ENCODE measurements at regions not wholly inside any gene's neighbourhood (a gene's known extent, or its start where the extent isn't known, plus 50 kb on each side); places are given as distances from the start of the nearest gene placed in this dataset.
A peak's percentile ranks its signal among the peaks of the same experiment; 100 is the strongest.

- H3K9me3 ChIP-seq (replicated peaks in 1 of 2; ENCODE audit: control insufficient read depth in 2 of 2, insufficient read depth in 1 of 2, low read depth in 1 of 2, low read length in 2 of 2), result no peaks in the 10 kb centered on the region
- no peak overlapping the region for H2BK120ac ChIP-seq (ENCODE audit: low read depth, low read length)
- no peak overlapping the region for H2AK5ac ChIP-seq (ENCODE audit: low read depth, low read length)
- H4K8ac ChIP-seq (ENCODE audit: low read depth, low read length), result no peak overlapping the region
- H3K9ac ChIP-seq (ENCODE audit: low read depth, low read length, poor library complexity), result no peak overlapping the region
- H3K4me2 ChIP-seq (ENCODE audit: insufficient read depth, low read length, poor library complexity, severe bottlenecking), result peak overlapping the region; percentile 24
- no peak overlapping the region for H2BK12ac ChIP-seq (ENCODE audit: low read length)
- H2BK15ac ChIP-seq (ENCODE audit: low read length), result no peak overlapping the region
- H3K4ac ChIP-seq (ENCODE audit: low read length), result no peak overlapping the region
- no peak overlapping the region for H2BK5ac ChIP-seq (ENCODE audit: low read length)
- H3K27me3 ChIP-seq (ENCODE audit: control insufficient read depth in 3 of 3, insufficient read depth in 3 of 3, low read depth in 1 of 3, low read length in 3 of 3), result no peaks in the 10 kb centered on the region
- no peak overlapping the region for H3K14ac ChIP-seq (ENCODE audit: low read length)
- no peak overlapping the region for H3K23ac ChIP-seq (ENCODE audit: low read depth, low read length, poor library complexity)
- H3K4me3 ChIP-seq (ENCODE audit: low read length in 2 of 2), result peak overlapping the region in 1 of 2 donors; percentile 50
- H3K36me3 ChIP-seq (replicated peaks in 1 of 2; ENCODE audit: control insufficient read depth in 2 of 2, insufficient read depth in 2 of 2, low read length in 2 of 2), result no peaks in the 10 kb centered on the region
- peak overlapping the region; percentile 72 for H3K27ac ChIP-seq (replicated peaks; ENCODE audit: low read length)
- WGBS, 2 donors (ENCODE audit: extremely low coverage in 2 of 2, insufficient read length in 2 of 2, insufficient replicate concordance in 1 of 2), result no CpG with 5 or more reads among the region's 4 CpGs
- H3K79me1 ChIP-seq (ENCODE audit: low read depth, low read length), result no peaks in the 10 kb centered on the region
- no peak overlapping the region for H3K18ac ChIP-seq (ENCODE audit: low read length)
- H4K91ac ChIP-seq (ENCODE audit: low read depth, low read length, poor library complexity), result no peak overlapping the region
- no peak overlapping the region for H2AFZ ChIP-seq (ENCODE audit: low read length)
- DNase-seq (ENCODE audit: low spot score), result peak; percentile 38
- H3K4me1 ChIP-seq (ENCODE audit: control insufficient read depth in 2 of 2, insufficient read depth in 1 of 2, low read depth in 1 of 2, low read length in 2 of 2), result peaks cover 2 to 46% of the 10 kb centered on the region in 2 donors
Observed at GRCh38 chr17:63151941-63152523, 186.0 kb downstream of the TANC2 start.

GRCh38 chr17:63153488-63153887 lies 187.5 kb downstream of the TANC2 start:
- peak overlapping the region; percentile 50 for H3K27ac ChIP-seq (replicated peaks; ENCODE audit: low read length)
- H3K79me1 ChIP-seq (ENCODE audit: low read depth, low read length), result no peaks in the 10 kb centered on the region
- DNase-seq (ENCODE audit: low spot score), result no peak
- WGBS, 2 donors (ENCODE audit: extremely low coverage in 2 of 2, insufficient read length in 2 of 2, insufficient replicate concordance in 1 of 2), result no CpG with 5 or more reads among the region's 1 CpG
- H3K4me2 ChIP-seq (ENCODE audit: insufficient read depth, low read length, poor library complexity, severe bottlenecking), result peak overlapping the region; percentile 26
- no peak overlapping the region for H2BK5ac ChIP-seq (ENCODE audit: low read length)
- H2AK5ac ChIP-seq (ENCODE audit: low read depth, low read length), result no peak overlapping the region
- H3K14ac ChIP-seq (ENCODE audit: low read length), result no peak overlapping the region
- no peaks in the 10 kb centered on the region for H3K27me3 ChIP-seq (ENCODE audit: control insufficient read depth in 3 of 3, insufficient read depth in 3 of 3, low read depth in 1 of 3, low read length in 3 of 3)
- peak overlapping the region in 1 of 2 donors; percentile 50 for H3K4me3 ChIP-seq (ENCODE audit: low read length in 2 of 2)
- H2BK120ac ChIP-seq (ENCODE audit: low read depth, low read length), result no peak overlapping the region
- no peaks in the 10 kb centered on the region for H3K9me3 ChIP-seq (replicated peaks in 1 of 2; ENCODE audit: control insufficient read depth in 2 of 2, insufficient read depth in 1 of 2, low read depth in 1 of 2, low read length in 2 of 2)
- H2AFZ ChIP-seq (ENCODE audit: low read length), result no peak overlapping the region
- H2BK15ac ChIP-seq (ENCODE audit: low read length), result no peak overlapping the region
- no peak overlapping the region for H3K9ac ChIP-seq (ENCODE audit: low read depth, low read length, poor library complexity)
- H4K8ac ChIP-seq (ENCODE audit: low read depth, low read length), result no peak overlapping the region
- H3K4ac ChIP-seq (ENCODE audit: low read length), result no peak overlapping the region
- peaks cover 2 to 41% of the 10 kb centered on the region in 2 donors for H3K4me1 ChIP-seq (ENCODE audit: control insufficient read depth in 2 of 2, insufficient read depth in 1 of 2, low read depth in 1 of 2, low read length in 2 of 2)
- H4K91ac ChIP-seq (ENCODE audit: low read depth, low read length, poor library complexity), result no peak overlapping the region
- no peak overlapping the region for H2BK12ac ChIP-seq (ENCODE audit: low read length)
- H3K36me3 ChIP-seq (replicated peaks in 1 of 2; ENCODE audit: control insufficient read depth in 2 of 2, insufficient read depth in 2 of 2, low read length in 2 of 2), result peaks cover 0 to 9% of the 10 kb centered on the region in 2 donors
- H3K23ac ChIP-seq (ENCODE audit: low read depth, low read length, poor library complexity), result no peak overlapping the region
- H3K18ac ChIP-seq (ENCODE audit: low read length), result no peak overlapping the region

GRCh38 chr17:63154586-63155244 lies 188.7 kb downstream of the TANC2 start:
- H2BK120ac ChIP-seq (ENCODE audit: low read depth, low read length), result no peak overlapping the region
- no peak overlapping the region for H3K18ac ChIP-seq (ENCODE audit: low read length)
- peaks cover 0 to 19% of the 10 kb centered on the region in 2 donors for H3K36me3 ChIP-seq (replicated peaks in 1 of 2; ENCODE audit: control insufficient read depth in 2 of 2, insufficient read depth in 2 of 2, low read length in 2 of 2)
- no peak overlapping the region for H3K4ac ChIP-seq (ENCODE audit: low read length)
- no peak overlapping the region for H3K4me2 ChIP-seq (ENCODE audit: insufficient read depth, low read length, poor library complexity, severe bottlenecking)
- no peak overlapping the region for H3K14ac ChIP-seq (ENCODE audit: low read length)
- no peak overlapping the region for H3K27ac ChIP-seq (replicated peaks; ENCODE audit: low read length)
- H2BK5ac ChIP-seq (ENCODE audit: low read length), result no peak overlapping the region
- no peak overlapping the region for H3K9ac ChIP-seq (ENCODE audit: low read depth, low read length, poor library complexity)
- H4K91ac ChIP-seq (ENCODE audit: low read depth, low read length, poor library complexity), result no peak overlapping the region
- H3K4me1 ChIP-seq (ENCODE audit: control insufficient read depth in 2 of 2, insufficient read depth in 1 of 2, low read depth in 1 of 2, low read length in 2 of 2), result peaks cover 2 to 29% of the 10 kb centered on the region in 2 donors
- no CpG with 5 or more reads among the region's 1 CpG for whole genome bisulfite sequencing, 2 donors (ENCODE audit: extremely low coverage in 2 of 2, insufficient read length in 2 of 2, insufficient replicate concordance in 1 of 2)
- no peaks in the 10 kb centered on the region for H3K9me3 ChIP-seq (replicated peaks in 1 of 2; ENCODE audit: control insufficient read depth in 2 of 2, insufficient read depth in 1 of 2, low read depth in 1 of 2, low read length in 2 of 2)
- H3K4me3 ChIP-seq (ENCODE audit: low read length in 2 of 2), result peak overlapping the region in 1 of 2 donors; percentile 50
- no peak overlapping the region for H3K23ac ChIP-seq (ENCODE audit: low read depth, low read length, poor library complexity)
- no peak overlapping the region for H2BK12ac ChIP-seq (ENCODE audit: low read length)
- H2AFZ ChIP-seq (ENCODE audit: low read length), result no peak overlapping the region
- H2AK5ac ChIP-seq (ENCODE audit: low read depth, low read length), result no peak overlapping the region
- H4K8ac ChIP-seq (ENCODE audit: low read depth, low read length), result no peak overlapping the region
- no peaks in the 10 kb centered on the region for H3K27me3 ChIP-seq (ENCODE audit: control insufficient read depth in 3 of 3, insufficient read depth in 3 of 3, low read depth in 1 of 3, low read length in 3 of 3)
- no peaks in the 10 kb centered on the region for H3K79me1 ChIP-seq (ENCODE audit: low read depth, low read length)
- DNase-seq (ENCODE audit: low spot score), result no peak
- no peak overlapping the region for H2BK15ac ChIP-seq (ENCODE audit: low read length)

- H4K8ac ChIP-seq (ENCODE audit: low read depth, low read length), result no peak overlapping the region
- no peaks in the 10 kb centered on the region for H3K79me1 ChIP-seq (ENCODE audit: low read depth, low read length)
- no peak overlapping the region for H2BK120ac ChIP-seq (ENCODE audit: low read depth, low read length)
- no peak overlapping the region for H2BK5ac ChIP-seq (ENCODE audit: low read length)
- H3K27me3 ChIP-seq (ENCODE audit: control insufficient read depth in 3 of 3, insufficient read depth in 3 of 3, low read depth in 1 of 3, low read length in 3 of 3), result no peaks in the 10 kb centered on the region
- no peak overlapping the region for H2BK15ac ChIP-seq (ENCODE audit: low read length)
- H3K27ac ChIP-seq (replicated peaks; ENCODE audit: low read length), result no peak overlapping the region
- no peaks in the 10 kb centered on the region for H3K9me3 ChIP-seq (replicated peaks in 1 of 2; ENCODE audit: control insufficient read depth in 2 of 2, insufficient read depth in 1 of 2, low read depth in 1 of 2, low read length in 2 of 2)
- H3K14ac ChIP-seq (ENCODE audit: low read length), result no peak overlapping the region
- H3K36me3 ChIP-seq (replicated peaks in 1 of 2; ENCODE audit: control insufficient read depth in 2 of 2, insufficient read depth in 2 of 2, low read length in 2 of 2), result peaks cover 0 to 32% of the 10 kb centered on the region in 2 donors
- no peak overlapping the region for H3K23ac ChIP-seq (ENCODE audit: low read depth, low read length, poor library complexity)
- no peak overlapping the region for H3K4me3 ChIP-seq (ENCODE audit: low read length in 2 of 2)
- no peak overlapping the region for H3K4me2 ChIP-seq (ENCODE audit: insufficient read depth, low read length, poor library complexity, severe bottlenecking)
- H3K4ac ChIP-seq (ENCODE audit: low read length), result no peak overlapping the region
- no peak overlapping the region for H2AFZ ChIP-seq (ENCODE audit: low read length)
- no peak overlapping the region for H2AK5ac ChIP-seq (ENCODE audit: low read depth, low read length)
- no CpG with 5 or more reads among the region's 1 CpG for WGBS, 2 donors (ENCODE audit: extremely low coverage in 2 of 2, insufficient read length in 2 of 2, insufficient replicate concordance in 1 of 2)
- H4K91ac ChIP-seq (ENCODE audit: low read depth, low read length, poor library complexity), result no peak overlapping the region
- DNase-seq (ENCODE audit: low spot score), result no peak
- no peak overlapping the region for H3K9ac ChIP-seq (ENCODE audit: low read depth, low read length, poor library complexity)
- H3K18ac ChIP-seq (ENCODE audit: low read length), result no peak overlapping the region
- H2BK12ac ChIP-seq (ENCODE audit: low read length), result no peak overlapping the region
- H3K4me1 ChIP-seq (ENCODE audit: control insufficient read depth in 2 of 2, insufficient read depth in 1 of 2, low read depth in 1 of 2, low read length in 2 of 2), result peaks cover 2 to 21% of the 10 kb centered on the region in 2 donors
Observed at GRCh38 chr17:63156986-63157385, 191.0 kb downstream of the TANC2 start.

All from neuronal stem cell (in vitro differentiated cells).